Activated CD4-positive, alpha-beta T cell treated with anti-CD3 and anti-CD28 coated beads, Interleukin-2, amount 50 U/mL, for 16 hours (primary cell): ENCODE measurements at regions not wholly inside any gene's neighbourhood (a gene's known extent, or its start where the extent isn't known, plus 50 kb on each side); places are given as distances from the start of the nearest gene placed in this dataset.
"Not testable (repeated sequence)": the region's sequence is repeated elsewhere in the genome, so short reads cannot be mapped to it uniquely, and the experiment has no call there.

Source experiments
- DNase-seq: peaks from one replicate; pipeline ENCODE4 v3.0.0-alpha.2; 2020

- DNase-seq, result no peak
Observed at GRCh38 chr15:36117296-36117787, 462.1 kb upstream of the CDIN1 start.

- no peak for DNase-seq
Observed at GRCh38 chr15:36126194-36126593, 453.2 kb upstream of the CDIN1 start.

- no peak for DNase-seq
Observed at GRCh38 chr15:36130641-36131310, 448.6 kb upstream of the CDIN1 start.

- DNase-seq, result no peak
Observed at GRCh38 chr15:36133742-36134141, 445.7 kb upstream of the CDIN1 start.

GRCh38 chr15:36136049-36136448 lies 443.4 kb upstream of the CDIN1 start:
- no peak for DNase-seq

GRCh38 chr15:36152936-36153335 lies 426.5 kb upstream of the CDIN1 start:
- no peak for DNase-seq

- no peak for DNase-seq
Observed at GRCh38 chr15:36156879-36157427, 422.5 kb upstream of the CDIN1 start.

- no peak for DNase-seq
Observed at GRCh38 chr15:36160351-36160750, 419.1 kb upstream of the CDIN1 start.

- no peak for DNase-seq
Observed at GRCh38 chr15:36161108-36161507, 418.3 kb upstream of the CDIN1 start.

- no peak for DNase-seq
Observed at GRCh38 chr15:36161771-36162212, 417.6 kb upstream of the CDIN1 start.

GRCh38 chr15:36163983-36164382 lies 415.4 kb upstream of the CDIN1 start:
- not testable (repeated sequence) for DNase-seq

GRCh38 chr15:36172955-36173354 lies 406.5 kb upstream of the CDIN1 start:
- DNase-seq, result no peak

- no peak for DNase-seq
Observed at GRCh38 chr15:36175186-36175740, 404.2 kb upstream of the CDIN1 start.

GRCh38 chr15:36175741-36176291 lies 403.6 kb upstream of the CDIN1 start:
- no peak for DNase-seq

GRCh38 chr15:36177590-36178302 lies 401.7 kb upstream of the CDIN1 start:
- DNase-seq, result no peak

GRCh38 chr15:36178303-36178633 lies 401.2 kb upstream of the CDIN1 start:
- no peak for DNase-seq

- DNase-seq, result no peak
Observed at GRCh38 chr15:36183201-36183600, 396.2 kb upstream of the CDIN1 start.

GRCh38 chr15:36185438-36185837 lies 394.0 kb upstream of the CDIN1 start:
- no peak for DNase-seq

- DNase-seq, result no peak
Observed at GRCh38 chr15:36185845-36186244, 393.6 kb upstream of the CDIN1 start.

GRCh38 chr15:36186376-36186775 lies 393.1 kb upstream of the CDIN1 start:
- DNase-seq, result no peak

GRCh38 chr15:36191459-36191858 lies 388.0 kb upstream of the CDIN1 start:
- DNase-seq, result no peak

GRCh38 chr15:36195361-36196007 lies 383.9 kb upstream of the CDIN1 start:
- DNase-seq, result not testable (repeated sequence)
